ENCODE measurements at regions not wholly inside any gene's neighbourhood (a gene's known extent, or its start where the extent isn't known, plus 50 kb on each side); places are given as distances from the start of the nearest gene placed in this dataset.

- no peaks in the 10 kb centered on the region for H3K27me3 ChIP-seq (ENCODE audit: insufficient read depth)
- ChIA-PET CTCF (no interaction called here), POLR2A (no interaction called here)
- H3K9ac ChIP-seq = no peak overlapping the region
- no peaks in the 10 kb centered on the region for H4K20me1 ChIP-seq (ENCODE audit: insufficient read depth)
- no peaks in the 10 kb centered on the region for H3F3A ChIP-seq (replicated peaks; ENCODE audit: insufficient read depth)
- no peak overlapping the region for H3K4me2 ChIP-seq
- TF ChIP-seq SMC3 (IDR thresholded peaks at IDR 0.05; ENCODE audit: low read depth, low read length) (no peak), POLR2AphosphoS5 (IDR thresholded peaks at IDR 0.05; ENCODE audit: low read depth, low read length) (no peak), GABPA (IDR thresholded peaks at IDR 0.05; ENCODE audit: low read depth) (no peak), RCOR1 (IDR thresholded peaks at IDR 0.05; ENCODE audit: low read length) (no peak), NFIC (IDR thresholded peaks at IDR 0.05; ENCODE audit: borderline replicate concordance) (no peak)
- TF ChIP-seq, protein P1, sequence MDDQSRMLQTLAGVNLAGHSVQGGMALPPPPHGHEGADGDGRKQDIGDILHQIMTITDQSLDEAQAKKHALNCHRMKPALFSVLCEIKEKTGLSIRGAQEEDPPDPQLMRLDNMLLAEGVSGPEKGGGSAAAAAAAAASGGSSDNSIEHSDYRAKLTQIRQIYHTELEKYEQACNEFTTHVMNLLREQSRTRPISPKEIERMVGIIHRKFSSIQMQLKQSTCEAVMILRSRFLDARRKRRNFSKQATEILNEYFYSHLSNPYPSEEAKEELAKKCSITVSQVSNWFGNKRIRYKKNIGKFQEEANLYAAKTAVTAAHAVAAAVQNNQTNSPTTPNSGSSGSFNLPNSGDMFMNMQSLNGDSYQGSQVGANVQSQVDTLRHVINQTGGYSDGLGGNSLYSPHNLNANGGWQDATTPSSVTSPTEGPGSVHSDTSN (IDR thresholded peaks at IDR 0.05) = no peak
- H3K9me2 ChIP-seq = no peaks in the 10 kb centered on the region
- H2AFZ ChIP-seq (ENCODE audit: low read depth) = no peak overlapping the region
- H3K4me1 ChIP-seq (ENCODE audit: control insufficient read depth in 1 of 2, insufficient read depth in 2 of 2, low read depth in 1 of 2, low read length in 1 of 2) = peaks cover 0 to 39% of the 10 kb centered on the region in 2 experiments; a peak in 3 of 4 replicates
- no peak overlapping the region for H3K27ac ChIP-seq (ENCODE audit: low read depth in 2 of 2, low read length in 1 of 2)
- no peaks in the 10 kb centered on the region for H3K79me2 ChIP-seq (ENCODE audit: insufficient read depth)
- no peak for DNase-seq
- 76% methylated on average over 7 of the region's 7 CpGs for WGBS (ENCODE audit: low lambda C conversion rate)
- no peaks in the 10 kb centered on the region for H3K36me3 ChIP-seq (replicated peaks in 1 of 2; ENCODE audit: control insufficient read depth in 1 of 2, insufficient read depth in 2 of 2, low read length in 1 of 2)
- no peaks in the 10 kb centered on the region for H3K9me3 ChIP-seq
- no peak overlapping the region for H3K4me3 ChIP-seq (ENCODE audit: low read depth in 2 of 2, low read length in 1 of 2)
Observed at GRCh38 chr12:46438719-46439319, 66.2 kb upstream of the SLC38A2 start.

DNA sequence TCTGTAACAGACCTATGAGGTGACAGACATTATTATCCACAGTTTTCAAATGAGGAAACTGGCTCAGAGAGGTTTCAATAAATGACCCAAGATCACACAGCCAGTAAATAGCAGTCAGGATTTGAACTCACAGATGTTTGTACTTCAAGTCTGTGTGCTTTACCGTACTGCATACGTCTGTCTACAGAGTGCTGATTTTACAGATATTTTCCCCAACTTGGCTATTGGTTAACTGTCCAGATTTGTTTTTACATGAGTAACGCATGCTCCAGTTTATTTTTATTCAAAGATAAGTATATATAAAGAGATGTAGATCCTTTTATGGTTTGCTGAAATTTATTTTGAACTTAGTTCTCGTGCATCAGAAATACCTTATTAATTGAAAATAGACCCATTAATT lies 65.7 kb upstream of the SLC38A2 start:
- peaks cover 0 to 45% of the 10 kb centered on the region in 2 experiments; a peak in 3 of 4 replicates for H3K4me1 ChIP-seq (ENCODE audit: control insufficient read depth in 1 of 2, insufficient read depth in 2 of 2, low read depth in 1 of 2, low read length in 1 of 2)
- H3K79me2 ChIP-seq (ENCODE audit: insufficient read depth) = no peaks in the 10 kb centered on the region
- no peak overlapping the region for H3K27ac ChIP-seq (ENCODE audit: low read depth in 2 of 2, low read length in 1 of 2)
- no peak overlapping the region for H2AFZ ChIP-seq (ENCODE audit: low read depth)
- no peak overlapping the region for H3K4me2 ChIP-seq
- no peaks in the 10 kb centered on the region for H3K9me2 ChIP-seq
- H3F3A ChIP-seq (replicated peaks; ENCODE audit: insufficient read depth) = peaks cover 2% of the 10 kb centered on the region
- WGBS (ENCODE audit: low lambda C conversion rate) = 94% methylated on average over 4 of the region's 4 CpGs
- no peaks in the 10 kb centered on the region for H3K9me3 ChIP-seq
- no peak overlapping the region for H3K4me3 ChIP-seq (ENCODE audit: low read depth in 2 of 2, low read length in 1 of 2)
- H3K27me3 ChIP-seq (ENCODE audit: insufficient read depth) = no peaks in the 10 kb centered on the region
- CTCF ChIA-PET = no interaction called here
- POLR2A ChIA-PET = no interaction called here
- DNase-seq = no peak
- TF ChIP-seq FOSL2 (IDR thresholded peaks at IDR 0.05; ENCODE audit: borderline replicate concordance, low read depth) (no peak), SIN3A (IDR thresholded peaks at IDR 0.05; ENCODE audit: borderline replicate concordance, low read depth, low read length) (no peak), FOXJ3 (CRISPR knock-in tag; IDR thresholded peaks at IDR 0.05) (no peak), GATA2 (CRISPR knock-in tag; IDR thresholded peaks at IDR 0.05) (no peak), RAD21 (IDR thresholded peaks at IDR 0.05; ENCODE audit: low read length) (no peak), YY1 (IDR thresholded peaks at IDR 0.05; ENCODE audit: low read depth) (no peak), TCF12 (IDR thresholded peaks at IDR 0.05) (no peak)
- TF ChIP-seq, protein P2, sequence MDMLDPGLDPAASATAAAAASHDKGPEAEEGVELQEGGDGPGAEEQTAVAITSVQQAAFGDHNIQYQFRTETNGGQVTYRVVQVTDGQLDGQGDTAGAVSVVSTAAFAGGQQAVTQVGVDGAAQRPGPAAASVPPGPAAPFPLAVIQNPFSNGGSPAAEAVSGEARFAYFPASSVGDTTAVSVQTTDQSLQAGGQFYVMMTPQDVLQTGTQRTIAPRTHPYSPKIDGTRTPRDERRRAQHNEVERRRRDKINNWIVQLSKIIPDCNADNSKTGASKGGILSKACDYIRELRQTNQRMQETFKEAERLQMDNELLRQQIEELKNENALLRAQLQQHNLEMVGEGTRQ (IDR thresholded peaks at IDR 0.05; ENCODE audit: borderline replicate concordance, low read depth, low read length) = no peak
- TF ChIP-seq, protein P3, sequence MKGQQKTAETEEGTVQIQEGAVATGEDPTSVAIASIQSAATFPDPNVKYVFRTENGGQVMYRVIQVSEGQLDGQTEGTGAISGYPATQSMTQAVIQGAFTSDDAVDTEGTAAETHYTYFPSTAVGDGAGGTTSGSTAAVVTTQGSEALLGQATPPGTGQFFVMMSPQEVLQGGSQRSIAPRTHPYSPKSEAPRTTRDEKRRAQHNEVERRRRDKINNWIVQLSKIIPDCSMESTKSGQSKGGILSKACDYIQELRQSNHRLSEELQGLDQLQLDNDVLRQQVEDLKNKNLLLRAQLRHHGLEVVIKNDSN (IDR thresholded peaks at IDR 0.05; ENCODE audit: borderline replicate concordance, low read depth) = no peak
- TF ChIP-seq, protein P4, sequence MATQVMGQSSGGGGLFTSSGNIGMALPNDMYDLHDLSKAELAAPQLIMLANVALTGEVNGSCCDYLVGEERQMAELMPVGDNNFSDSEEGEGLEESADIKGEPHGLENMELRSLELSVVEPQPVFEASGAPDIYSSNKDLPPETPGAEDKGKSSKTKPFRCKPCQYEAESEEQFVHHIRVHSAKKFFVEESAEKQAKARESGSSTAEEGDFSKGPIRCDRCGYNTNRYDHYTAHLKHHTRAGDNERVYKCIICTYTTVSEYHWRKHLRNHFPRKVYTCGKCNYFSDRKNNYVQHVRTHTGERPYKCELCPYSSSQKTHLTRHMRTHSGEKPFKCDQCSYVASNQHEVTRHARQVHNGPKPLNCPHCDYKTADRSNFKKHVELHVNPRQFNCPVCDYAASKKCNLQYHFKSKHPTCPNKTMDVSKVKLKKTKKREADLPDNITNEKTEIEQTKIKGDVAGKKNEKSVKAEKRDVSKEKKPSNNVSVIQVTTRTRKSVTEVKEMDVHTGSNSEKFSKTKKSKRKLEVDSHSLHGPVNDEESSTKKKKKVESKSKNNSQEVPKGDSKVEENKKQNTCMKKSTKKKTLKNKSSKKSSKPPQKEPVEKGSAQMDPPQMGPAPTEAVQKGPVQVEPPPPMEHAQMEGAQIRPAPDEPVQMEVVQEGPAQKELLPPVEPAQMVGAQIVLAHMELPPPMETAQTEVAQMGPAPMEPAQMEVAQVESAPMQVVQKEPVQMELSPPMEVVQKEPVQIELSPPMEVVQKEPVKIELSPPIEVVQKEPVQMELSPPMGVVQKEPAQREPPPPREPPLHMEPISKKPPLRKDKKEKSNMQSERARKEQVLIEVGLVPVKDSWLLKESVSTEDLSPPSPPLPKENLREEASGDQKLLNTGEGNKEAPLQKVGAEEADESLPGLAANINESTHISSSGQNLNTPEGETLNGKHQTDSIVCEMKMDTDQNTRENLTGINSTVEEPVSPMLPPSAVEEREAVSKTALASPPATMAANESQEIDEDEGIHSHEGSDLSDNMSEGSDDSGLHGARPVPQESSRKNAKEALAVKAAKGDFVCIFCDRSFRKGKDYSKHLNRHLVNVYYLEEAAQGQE (IDR thresholded peaks at IDR 0.05; ENCODE audit: low read depth, low read length) = no peak
- no peak overlapping the region for H3K9ac ChIP-seq
- no peaks in the 10 kb centered on the region for H3K36me3 ChIP-seq (replicated peaks in 1 of 2; ENCODE audit: control insufficient read depth in 1 of 2, insufficient read depth in 2 of 2, low read length in 1 of 2)
- no peaks in the 10 kb centered on the region for H4K20me1 ChIP-seq (ENCODE audit: insufficient read depth)
